UCSD-AML1 (cell line): ENCODE measurements at regions not wholly inside any gene's neighbourhood (a gene's known extent, or its start where the extent isn't known, plus 50 kb on each side); places are given as distances from the start of the nearest gene placed in this dataset.

ENCODE experiments used
- DNase-seq: peaks from one replicate; lab custom pipeline; 2025; ENCODE audit not compliant: unreplicated experiment; lab: John Stamatoyannopoulos, UW

DNA sequence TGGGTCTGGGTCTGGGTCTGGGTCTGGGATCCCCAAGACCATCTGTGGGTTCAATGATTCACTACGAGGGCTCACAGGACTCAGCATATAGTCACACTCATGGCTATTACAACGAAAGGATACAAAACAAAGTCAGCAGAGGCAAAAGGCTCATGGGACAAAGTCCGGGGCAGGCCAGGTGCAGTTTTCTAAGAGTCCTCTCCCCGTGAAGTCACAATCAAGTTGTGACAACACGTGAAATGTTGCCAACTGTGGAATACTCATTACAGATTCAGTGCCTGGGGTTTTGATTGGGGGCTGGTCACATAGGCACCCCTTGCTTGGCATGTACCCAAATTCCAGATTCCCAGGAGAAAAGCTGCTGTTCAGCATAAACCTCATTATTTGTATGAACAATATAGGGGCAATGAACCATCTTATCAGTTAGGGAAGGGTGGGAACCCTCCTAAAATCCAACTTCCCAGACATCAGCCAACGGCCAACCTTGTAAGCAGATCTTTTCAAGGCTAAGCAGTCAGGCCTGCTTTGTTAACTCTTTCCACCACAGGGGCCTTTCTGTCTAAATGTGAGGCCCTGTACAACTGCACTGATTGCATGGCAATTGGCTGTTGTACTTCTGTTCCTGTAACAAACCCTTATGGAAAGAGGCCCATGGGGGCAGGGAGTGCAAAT is 58.2 kb upstream of the DIPK2B start:
- no peak for DNase-seq
